Epithelial cell of esophagus (primary cell): ENCODE measurements at regions not wholly inside any gene's neighbourhood (a gene's known extent, or its start where the extent isn't known, plus 50 kb on each side); places are given as distances from the start of the nearest gene placed in this dataset.
"Not testable (repeated sequence)": the region's sequence is repeated elsewhere in the genome, so short reads cannot be mapped to it uniquely, and the experiment has no call there.

Source experiments
- DNase-seq: peaks from one replicate; pipeline ENCODE4 v3.0.0; 2010; ENCODE audit warnings: low read depth
- H3K4me3 ChIP-seq: 2 replicates; pipeline ENCODE4 v1.5.1; 2011; ENCODE audit warnings: mild to moderate bottlenecking, low read length, control low read depth
- CTCF ChIP-seq: IDR thresholded peaks from 2 replicates; pipeline ENCODE4 v1.5.1; 2011; ENCODE audit warnings: low read depth, mild to moderate bottlenecking, low read length, control low read depth, inconsistent platforms; ENCODE audit not compliant: insufficient read depth; ENCODE audit errors: missing control alignments

DNA sequence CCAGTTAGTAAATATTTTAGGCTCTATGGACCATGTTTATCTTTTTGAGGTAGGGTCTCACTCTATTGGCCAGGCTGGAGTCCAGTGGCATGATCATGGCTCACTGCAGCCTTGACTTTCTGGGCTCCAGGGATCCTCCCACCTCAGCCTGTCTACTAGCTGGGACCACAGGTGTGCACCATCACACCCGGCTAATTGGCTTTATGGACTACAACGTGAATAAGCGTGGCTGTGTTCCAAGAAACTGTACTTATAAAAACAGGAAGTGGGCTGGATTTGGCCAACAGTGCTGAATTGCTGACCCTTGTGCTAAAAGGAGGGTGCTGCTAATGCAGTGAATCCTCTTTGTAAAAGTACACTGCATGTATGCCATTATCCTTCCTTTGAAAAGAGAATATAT lies 111.7 kb upstream of the CDK13 start:
- no peak overlapping the region for H3K4me3 ChIP-seq
- no peak for TF ChIP-seq CTCF
- peak; percentile 58 for DNase-seq

DNA sequence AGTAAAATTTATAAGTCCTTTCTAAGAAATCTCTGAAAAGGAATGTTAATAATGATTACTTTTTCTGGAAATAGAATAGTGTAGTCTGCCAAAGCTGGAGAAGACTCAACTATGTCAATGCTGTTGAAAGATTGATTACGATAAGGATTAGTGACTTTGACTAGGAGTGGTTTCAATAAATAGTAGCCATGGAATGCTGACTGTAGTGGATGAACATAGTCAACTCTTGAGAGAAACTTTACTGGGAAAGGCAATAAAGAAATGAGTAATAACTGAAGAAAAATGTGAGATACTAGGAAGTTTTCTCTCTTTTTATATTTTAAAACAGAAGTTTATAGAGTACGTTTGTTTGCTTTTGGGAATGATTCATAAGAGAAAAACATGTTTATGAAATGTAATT lies 105.0 kb upstream of the CDK13 start:
- no peak for TF ChIP-seq CTCF
- DNase-seq, result no peak
- no peak overlapping the region for H3K4me3 ChIP-seq

DNA sequence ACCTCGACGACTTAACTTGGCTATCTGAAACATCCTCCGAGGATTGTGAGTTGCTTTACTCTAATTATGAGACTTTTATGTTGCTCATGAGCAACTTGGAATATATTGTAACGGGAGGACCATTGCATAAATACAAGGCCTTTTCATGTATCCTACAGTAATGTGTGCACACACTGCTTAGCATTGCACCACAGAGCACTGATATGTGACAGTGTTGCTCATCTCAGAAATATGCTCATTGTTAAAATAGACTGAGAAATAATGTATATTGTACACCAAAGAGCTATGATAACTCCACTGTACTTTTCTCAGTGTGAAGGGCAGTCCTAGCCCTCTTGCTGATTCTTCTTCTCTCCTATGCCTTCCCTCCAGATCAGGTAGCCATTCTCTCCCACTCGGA lies 102.8 kb upstream of the CDK13 start:
- H3K4me3 ChIP-seq, result no peak overlapping the region
- TF ChIP-seq CTCF, result no peak
- DNase-seq, result peak; percentile 25

- no peak overlapping the region for H3K4me3 ChIP-seq
- DNase-seq, result peak; percentile 16
- no peak for TF ChIP-seq CTCF
These were observed 98.5 kb upstream of the CDK13 start for GRCh38 chr7:39851466-39852045.

DNA sequence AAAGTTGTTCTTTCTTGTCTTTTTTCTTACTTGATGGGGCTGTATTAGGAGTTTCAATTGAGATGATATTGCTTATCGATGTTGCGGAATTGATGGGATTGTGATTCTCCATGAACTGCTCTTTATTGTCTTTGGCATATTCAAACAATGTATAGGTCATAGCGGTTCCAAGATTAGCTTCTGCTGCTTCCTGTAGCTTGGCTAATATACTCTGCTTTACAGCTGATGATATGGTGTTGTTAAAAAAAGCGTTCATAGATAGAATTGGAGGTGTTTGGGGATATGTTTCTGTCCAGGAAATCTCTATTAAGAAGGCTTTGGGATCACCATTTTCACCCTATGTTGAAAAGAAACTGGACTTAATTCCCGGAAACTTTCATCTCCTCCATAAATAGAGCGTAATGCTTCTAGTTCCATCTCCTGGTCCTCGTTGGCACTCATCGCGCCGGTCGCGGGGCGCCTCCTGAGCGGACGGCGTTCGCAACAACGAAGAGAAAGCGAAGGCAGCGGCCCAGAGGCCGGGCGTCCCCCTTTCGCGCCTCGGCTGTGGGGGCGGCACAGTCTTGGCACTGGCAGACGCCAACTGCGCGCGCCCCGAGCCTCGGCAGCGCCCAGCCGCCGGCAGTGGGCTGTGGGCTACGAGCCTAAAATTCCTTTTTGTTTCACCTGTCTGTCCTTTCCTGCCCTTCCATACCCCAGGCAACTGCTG lies 95.3 kb upstream of the CDK13 start:
- not testable (repeated sequence) for H3K4me3 ChIP-seq, DNase-seq

DNA sequence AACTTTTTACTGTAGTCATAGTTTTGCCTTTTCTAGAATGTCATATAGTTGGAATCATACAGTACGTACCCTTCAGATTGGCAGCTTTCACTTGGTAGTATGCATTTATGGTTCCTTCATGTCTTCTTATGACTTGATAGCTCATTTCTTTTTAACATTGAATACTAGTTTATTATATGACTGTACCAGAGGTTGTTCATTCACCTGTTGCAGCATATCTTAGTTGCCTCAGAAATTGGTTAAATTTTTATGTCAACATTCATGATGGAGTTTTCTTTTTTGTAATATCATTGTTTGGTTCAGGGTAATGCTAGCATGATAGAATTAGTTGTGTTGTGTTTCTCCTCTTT lies 94.8 kb upstream of the CDK13 start:
- DNase-seq, result no peak
- no peak for TF ChIP-seq CTCF
- H3K4me3 ChIP-seq, result no peak overlapping the region

GRCh38 chr7:39863675-39864322 lies 86.3 kb upstream of the CDK13 start:
- not testable (repeated sequence) for H3K4me3 ChIP-seq
- DNase-seq, result peak; percentile 60
- TF ChIP-seq CTCF, result peak; percentile 45

GRCh38 chr7:39869888-39870522 lies 80.1 kb upstream of the CDK13 start:
- not testable (repeated sequence) for H3K4me3 ChIP-seq, DNase-seq

DNA sequence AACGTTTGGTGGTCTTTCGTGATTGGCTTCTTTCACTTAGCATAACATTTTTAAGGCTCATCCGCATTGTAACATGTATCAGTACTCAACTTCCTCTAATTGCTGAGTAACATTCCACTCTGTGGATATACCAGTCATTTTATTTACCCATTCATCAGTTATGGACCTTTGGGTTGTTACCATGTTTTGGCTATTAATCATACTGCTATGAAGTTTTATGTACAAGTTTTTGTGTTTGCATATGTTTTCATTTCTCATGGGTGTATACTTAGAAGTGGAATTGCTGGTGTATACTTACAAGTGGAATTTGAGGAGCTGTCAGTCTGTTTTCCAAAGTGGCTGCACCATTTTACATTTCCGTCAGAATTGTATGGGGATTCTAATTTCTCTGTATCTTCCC lies 78.4 kb upstream of the CDK13 start:
- not testable (repeated sequence) for H3K4me3 ChIP-seq, DNase-seq
